Transverse colon (tissue), 4 donors: ENCODE measurements at regions not wholly inside any gene's neighbourhood (a gene's known extent, or its start where the extent isn't known, plus 50 kb on each side); places are given as distances from the start of the nearest gene placed in this dataset.

Source experiments
- DNase-seq: peaks from one replicate; pipeline ENCODE4 v3.0.0-alpha.2; 2019
- H3K27ac ChIP-seq, 4 donors: fragments of 200-600 bp; sonication (generic); 2 replicates each; pipeline ENCODE4 v1.5.1; 2016 to 2018; ENCODE audit warnings: inconsistent platforms in 4 of 4
- H3K27me3 ChIP-seq: fragments of 200-600 bp; sonication (generic); 2 replicates; pipeline ENCODE4 v1.5.1; 2017; ENCODE audit warnings: inconsistent platforms
- H3K36me3 ChIP-seq, 4 donors: fragments of 200-600 bp; sonication (generic); 2 replicates each; pipeline ENCODE4 v1.5.1; 2017 to 2019; ENCODE audit warnings: inconsistent platforms in 4 of 4
- H3K4me1 ChIP-seq, 4 donors: fragments of 200-600 bp; sonication (generic); 2 replicates each; pipeline ENCODE4 v1.5.1; 2017 to 2020; ENCODE audit warnings: inconsistent platforms in 4 of 4
- H3K4me3 ChIP-seq, 4 donors: fragments of 200-600 bp; sonication (generic); 1 replicate in 1 of 4; 2 replicates in 3 of 4; pipeline versions ENCODE4 v1.5.1 to v1.6.1; 2017 to 2019; ENCODE audit warnings: inconsistent platforms in 4 of 4
- H3K9me3 ChIP-seq, 2 donors: fragments of 200-600 bp; sonication (generic); 2 replicates each; pipeline ENCODE4 v1.5.1; 2017 to 2019; ENCODE audit warnings: inconsistent platforms in 2 of 2
- EP300 ChIP-seq: sonication (generic); formaldehyde crosslinking; IDR thresholded peaks from one replicate; pipeline ENCODE4 v1.6.1; 2017; ENCODE audit warnings: antibody characterized with exemption, low read depth
- POLR2A ChIP-seq: fragments of 450-650 bp; IDR thresholded peaks from one replicate; pipeline ENCODE4 v1.6.1; 2016; ENCODE audit warnings: antibody characterized with exemption, mild to moderate bottlenecking, moderate library complexity
- POLR2AphosphoS5 ChIP-seq, 3 donors: sonication (generic); formaldehyde crosslinking; IDR thresholded peaks; one replicate each; pipeline ENCODE4 v1.6.1; 2016; ENCODE audit warnings: antibody characterized with exemption in 3 of 3
- WGBS, 2 donors: methylation state at CpG; one replicate each; pipeline ENCODE4 v1.1.5; 2018; ENCODE audit warnings: low coverage in 1 of 2; 5-methylcytosine and 5-hydroxymethylcytosine counted together
- in situ Hi-C, 4 donors: fragments of 200-750 bp; cut with MboI; loops; one replicate each; pipeline versions ENCODE4 v1.15.0 to v1.15.1; 2017; ENCODE audit warnings: low sequenced_read_pairs in 3 of 4, low pct_ligation_motif_present in 1 of 4, low pct_unique_long_range_greater_than_20kb in 1 of 4
- intact Hi-C: fragments of 100-400 bp; cut with DNase I; formaldehyde crosslinking; loops from one replicate; pipeline ENCODE4 v1.15.1; 2023; ENCODE audit warnings: low total_unique reads
- TF ChIP-seq, protein P1 (sequence below), 5 experiments: fragments of 200-600 bp in 3 of 5; fragments of 450-650 bp in 2 of 5; sonication (generic) in 3 of 5; IDR thresholded peaks; 1 replicate in 2 of 5; 2 replicates in 3 of 5; pipeline ENCODE4 v1.5.1; 2016 to 2017; ENCODE audit warnings: antibody characterized with exemption in 5 of 5, inconsistent platforms in 3 of 5, mild to moderate bottlenecking in 2 of 5, moderate library complexity in 1 of 5

DNA sequence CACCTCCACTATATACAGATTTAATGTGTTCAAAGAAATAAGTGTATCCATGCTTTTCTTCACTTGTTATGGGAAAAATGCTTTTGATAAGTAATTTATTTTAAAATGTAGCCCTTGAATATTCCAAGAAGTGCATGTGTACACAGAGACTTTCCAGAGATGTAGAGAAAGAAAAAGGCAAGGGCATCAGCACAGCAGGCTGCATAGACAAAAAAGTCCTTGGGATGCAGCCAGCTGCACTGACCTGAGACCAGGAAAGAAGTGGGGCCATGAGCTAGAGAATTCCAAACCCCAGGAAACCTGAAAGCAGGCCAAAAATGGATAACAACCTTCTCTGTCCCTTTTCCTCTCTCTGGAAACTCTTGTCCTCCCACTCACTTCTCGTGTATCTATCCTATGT is 51.6 kb upstream of the PRDM8 start:
- 87 to 100% methylated on average over 1 of the region's 1 CpG for WGBS, 2 donors
- Histone ChIP-seq H3K9me3 (no peaks in the 10 kb centered on the region), H3K36me3 (no peaks in the 10 kb centered on the region), H3K4me3 (no peak overlapping the region), H3K4me1 (peaks cover 0 to 6% (median 2%) of the 10 kb centered on the region in 4 donors), H3K27me3 (no peaks in the 10 kb centered on the region), H3K27ac (no peak overlapping the region)
- intact Hi-C loops (no loop called here), in situ Hi-C loops (no loop called here)
- no peak for TF ChIP-seq POLR2AphosphoS5 (IDR thresholded peaks at IDR 0.05)
- TF ChIP-seq, protein P1, sequence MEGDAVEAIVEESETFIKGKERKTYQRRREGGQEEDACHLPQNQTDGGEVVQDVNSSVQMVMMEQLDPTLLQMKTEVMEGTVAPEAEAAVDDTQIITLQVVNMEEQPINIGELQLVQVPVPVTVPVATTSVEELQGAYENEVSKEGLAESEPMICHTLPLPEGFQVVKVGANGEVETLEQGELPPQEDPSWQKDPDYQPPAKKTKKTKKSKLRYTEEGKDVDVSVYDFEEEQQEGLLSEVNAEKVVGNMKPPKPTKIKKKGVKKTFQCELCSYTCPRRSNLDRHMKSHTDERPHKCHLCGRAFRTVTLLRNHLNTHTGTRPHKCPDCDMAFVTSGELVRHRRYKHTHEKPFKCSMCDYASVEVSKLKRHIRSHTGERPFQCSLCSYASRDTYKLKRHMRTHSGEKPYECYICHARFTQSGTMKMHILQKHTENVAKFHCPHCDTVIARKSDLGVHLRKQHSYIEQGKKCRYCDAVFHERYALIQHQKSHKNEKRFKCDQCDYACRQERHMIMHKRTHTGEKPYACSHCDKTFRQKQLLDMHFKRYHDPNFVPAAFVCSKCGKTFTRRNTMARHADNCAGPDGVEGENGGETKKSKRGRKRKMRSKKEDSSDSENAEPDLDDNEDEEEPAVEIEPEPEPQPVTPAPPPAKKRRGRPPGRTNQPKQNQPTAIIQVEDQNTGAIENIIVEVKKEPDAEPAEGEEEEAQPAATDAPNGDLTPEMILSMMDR (IDR thresholded peaks at IDR 0.05), result no peak
- no peak for TF ChIP-seq POLR2A
- TF ChIP-seq EP300, result no peak
- DNase-seq, result no peak

DNA sequence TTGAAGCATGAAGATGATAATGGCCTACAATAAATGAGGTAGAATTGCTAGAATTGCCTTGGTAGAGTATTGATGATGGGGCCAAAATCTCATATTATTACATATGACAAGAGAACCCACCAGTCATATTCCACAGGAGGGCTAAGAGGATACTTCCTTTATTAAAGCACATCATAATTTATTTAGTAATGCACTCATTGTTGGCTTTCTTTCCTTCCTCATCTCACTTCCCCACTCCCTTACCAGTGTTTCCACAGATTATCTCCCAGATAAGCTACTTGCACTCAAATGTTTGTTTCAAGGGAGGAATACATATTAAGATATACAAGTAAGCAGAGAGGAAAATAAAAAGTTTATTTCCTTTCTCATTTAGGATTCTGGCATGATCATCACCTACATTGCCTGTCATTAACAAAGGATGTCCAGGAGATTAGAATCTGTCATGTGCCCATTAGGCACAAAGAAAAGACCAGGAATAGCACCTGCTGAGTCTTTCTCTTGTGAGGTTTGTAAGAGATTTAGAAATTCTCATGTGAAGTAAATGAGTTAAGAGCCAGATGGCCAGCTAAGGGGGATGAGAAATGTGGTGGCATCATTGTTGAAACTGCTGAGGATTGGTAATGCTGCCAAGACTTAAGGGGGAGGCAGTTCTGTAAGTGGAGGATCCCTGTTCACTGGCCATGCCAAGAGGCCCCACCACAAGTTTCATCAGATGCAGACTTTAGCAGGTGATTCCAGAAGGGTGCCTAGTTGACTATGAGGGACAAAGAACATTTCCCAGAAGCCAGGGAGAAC is 52.4 kb upstream of the PRDM8 start:
- intact Hi-C loops, result no loop called here
- H3K27ac ChIP-seq, result no peak overlapping the region
- no peak for DNase-seq
- H3K9me3 ChIP-seq, result no peaks in the 10 kb centered on the region
- no peak overlapping the region for H3K4me3 ChIP-seq
- peaks cover 0 to 6% (median 2%) of the 10 kb centered on the region in 4 donors for H3K4me1 ChIP-seq
- in situ Hi-C loops, result no loop called here
- no peaks in the 10 kb centered on the region for H3K36me3 ChIP-seq
- TF ChIP-seq, protein P1 (IDR thresholded peaks at IDR 0.05), result no peak
- TF ChIP-seq EP300 (no peak), POLR2A (no peak)
- no peaks in the 10 kb centered on the region for H3K27me3 ChIP-seq

DNA sequence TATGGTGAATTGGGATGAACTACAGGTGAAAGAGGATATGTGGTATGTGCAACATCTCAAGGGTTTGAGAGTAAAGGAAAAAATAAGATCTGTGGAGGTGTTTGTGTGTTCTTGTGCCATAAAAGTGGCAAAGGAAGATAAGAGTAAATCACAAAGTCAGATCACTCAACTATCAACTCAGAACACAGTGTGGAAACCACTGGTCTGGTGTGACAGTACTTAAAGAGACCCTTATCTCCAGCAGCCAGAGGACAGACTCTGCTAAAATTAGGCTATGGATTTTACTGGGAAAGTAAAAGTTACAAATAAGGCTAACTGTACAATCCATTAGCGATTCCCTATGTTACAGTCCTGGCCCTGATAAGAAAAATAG is 54.0 kb upstream of the PRDM8 start:
- H3K4me1 ChIP-seq, result peaks cover 0 to 15% (median 2%) of the 10 kb centered on the region in 4 donors
- TF ChIP-seq EP300, result no peak
- TF ChIP-seq POLR2AphosphoS5 (IDR thresholded peaks at IDR 0.05), result no peak
- TF ChIP-seq POLR2A, result no peak
- TF ChIP-seq, protein P1 (IDR thresholded peaks at IDR 0.05), result no peak
- H3K27me3 ChIP-seq, result no peaks in the 10 kb centered on the region
- no peaks in the 10 kb centered on the region for H3K36me3 ChIP-seq
- WGBS, 2 donors, result 93 to 100% methylated on average over 1 of the region's 1 CpG
- intact Hi-C loops (no loop called here), in situ Hi-C loops (no loop called here)
- no peak overlapping the region for H3K27ac ChIP-seq
- H3K4me3 ChIP-seq, result no peak overlapping the region
- no peak for DNase-seq
- no peaks in the 10 kb centered on the region for H3K9me3 ChIP-seq

DNA sequence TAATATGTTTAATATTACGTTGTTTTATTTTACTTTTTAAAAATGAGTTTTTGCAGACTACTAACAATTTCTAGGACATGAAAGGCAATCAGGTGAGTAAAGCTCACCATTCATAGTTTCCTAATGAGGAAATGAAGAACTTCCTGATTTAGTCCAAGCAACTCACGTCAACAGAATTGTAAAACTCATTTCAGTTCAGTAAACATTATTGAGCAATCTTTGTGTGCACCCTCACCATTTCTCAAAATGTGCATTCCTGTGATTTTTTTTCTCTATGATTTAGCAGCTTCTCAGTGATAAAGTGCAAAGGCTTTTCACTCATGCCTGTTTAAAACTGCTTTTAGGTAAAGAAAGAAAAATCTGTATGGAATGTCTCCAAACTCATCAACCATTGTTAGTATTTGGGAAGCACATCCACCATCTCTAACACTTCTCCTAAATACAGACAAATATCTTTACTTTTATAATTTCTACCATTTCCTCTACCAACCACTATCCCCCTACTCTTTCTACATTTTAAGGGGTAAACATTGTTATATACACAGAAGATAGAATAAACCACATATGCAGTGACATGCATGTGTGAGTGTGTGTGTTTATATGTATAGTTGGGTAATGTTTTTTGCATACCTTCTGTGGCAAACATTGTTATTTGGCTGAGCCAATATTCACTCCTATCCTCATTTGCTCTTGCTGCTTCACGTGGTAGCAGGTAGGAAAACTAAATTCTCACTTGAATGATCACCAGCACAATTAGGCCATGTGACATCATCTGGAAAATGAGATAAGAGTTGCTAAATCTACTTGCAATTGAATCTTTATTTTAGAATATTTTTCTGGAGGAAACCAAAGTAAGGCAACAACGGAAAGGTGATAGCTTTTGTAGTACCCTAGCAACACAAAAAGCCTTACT is 54.7 kb upstream of the PRDM8 start:
- 72 to 78% methylated on average over 4 of the region's 4 CpGs for WGBS, 2 donors
- no peak for DNase-seq
- Histone ChIP-seq H3K27me3 (no peaks in the 10 kb centered on the region), H3K4me3 (no peak overlapping the region), H3K27ac (no peak overlapping the region), H3K4me1 (peaks cover 0 to 15% (median 2%) of the 10 kb centered on the region in 4 donors), H3K9me3 (no peaks in the 10 kb centered on the region), H3K36me3 (no peaks in the 10 kb centered on the region)
- TF ChIP-seq EP300, result no peak
- TF ChIP-seq, protein P1 (IDR thresholded peaks at IDR 0.05), result no peak
- no peak for TF ChIP-seq POLR2AphosphoS5 (IDR thresholded peaks at IDR 0.05)
- no peak for TF ChIP-seq POLR2A
- in situ Hi-C loops (no loop called here), intact Hi-C loops (no loop called here)
